GM18907 (cell line): ENCODE measurements at regions not wholly inside any gene's neighbourhood (a gene's known extent, or its start where the extent isn't known, plus 50 kb on each side); places are given as distances from the start of the nearest gene placed in this dataset.

Experiments
- ATAC-seq: cut with Tn5 transposase; IDR thresholded peaks from one replicate; pipeline ENCODE4 v1.9.1; 2021; ENCODE audit warnings: mild to moderate bottlenecking, moderate library complexity; ENCODE audit not compliant: unreplicated experiment

GRCh38 chr4:176500894-176501293, 181.1 kb downstream of the SPCS3 start:
- no peak for ATAC-seq

GRCh38 chr4:176504118-176504517, 184.4 kb downstream of the SPCS3 start:
- no peak for ATAC-seq

GRCh38 chr4:176507845-176508533, 188.2 kb downstream of the SPCS3 start:
- no peak for ATAC-seq

GRCh38 chr4:176508780-176509331, 189.1 kb downstream of the SPCS3 start:
- ATAC-seq, result no peak

- no peak for ATAC-seq
These were observed 205.8 kb downstream of the SPCS3 start for GRCh38 chr4:176525576-176525975.

- ATAC-seq, result no peak
These were observed 206.9 kb downstream of the SPCS3 start for GRCh38 chr4:176526704-176527103.

GRCh38 chr4:176529574-176529973, 209.8 kb downstream of the SPCS3 start:
- no peak for ATAC-seq

GRCh38 chr4:176533159-176533558, 213.4 kb downstream of the SPCS3 start:
- ATAC-seq, result no peak

GRCh38 chr4:176534566-176534965, 214.8 kb downstream of the SPCS3 start:
- ATAC-seq, result no peak

GRCh38 chr4:176538217-176538925, 218.6 kb downstream of the SPCS3 start:
- no peak for ATAC-seq

GRCh38 chr4:176539091-176539784, 219.5 kb downstream of the SPCS3 start:
- no peak for ATAC-seq

GRCh38 chr4:176539785-176540175, 220.0 kb downstream of the SPCS3 start:
- ATAC-seq, result no peak

- ATAC-seq, result no peak
These were observed 221.0 kb downstream of the SPCS3 start for GRCh38 chr4:176540814-176541213.

GRCh38 chr4:176545872-176546271, 226.1 kb downstream of the SPCS3 start:
- ATAC-seq, result no peak

- no peak for ATAC-seq
These were observed 227.2 kb downstream of the SPCS3 start for GRCh38 chr4:176546975-176547374.

- ATAC-seq, result no peak
These were observed 228.8 kb downstream of the SPCS3 start for GRCh38 chr4:176548571-176548970.

- no peak for ATAC-seq
These were observed 229.5 kb downstream of the SPCS3 start for GRCh38 chr4:176549161-176549865.

- no peak for ATAC-seq
These were observed 234.1 kb downstream of the VEGFC start for GRCh38 chr4:176558661-176559060.

- ATAC-seq, result no peak
These were observed 231.4 kb downstream of the VEGFC start for GRCh38 chr4:176561368-176561767.

- no peak for ATAC-seq
These were observed 229.1 kb downstream of the VEGFC start for GRCh38 chr4:176563591-176563990.

GRCh38 chr4:176565049-176565448, 227.7 kb downstream of the VEGFC start:
- ATAC-seq, result no peak
